Left cardiac atrium (tissue), 4 donors: ENCODE measurements at regions not wholly inside any gene's neighbourhood (a gene's known extent, or its start where the extent isn't known, plus 50 kb on each side); places are given as distances from the start of the nearest gene placed in this dataset.

Experiments used
- ATAC-seq, 2 donors: fragments of 200-7000 bp; cut with Tn5 transposase; one replicate each; pipeline ENCODE4 v1.9.1; 2020; ENCODE audit warnings: mild to moderate bottlenecking in 2 of 2, moderate library complexity in 2 of 2
- DNase-seq: peaks from one replicate; pipeline ENCODE4 v3.0.0-alpha.2; 2020
- intact Hi-C, 2 donors: fragments of 100-400 bp; cut with DNase I; formaldehyde crosslinking; loops; one replicate each; pipeline versions ENCODE4 v1.14.1 to v1.15.1; 2022 to 2023
- donor health status: DM: no; HTN: yes; CAD: no.
- donor health status: DM: no; HTN: yes; CAD: no; lungs with severe emphysema.
- donor health status: DM: yes; HTN: yes; CAD: no.
- donor health status: Dilated cardiomyopathy.

- ATAC-seq = no peak
- DNase-seq = no peak
- intact Hi-C loops = no loop called here
These were observed 77.2 kb upstream of the PCBD1 start for GRCh38 chr10:70965566-70965965.

- intact Hi-C loops = no loop called here
- no peak for DNase-seq
These were observed 78.5 kb upstream of the PCBD1 start for GRCh38 chr10:70966646-70967553.

GRCh38 chr10:70967591-70968587, 79.5 kb upstream of the PCBD1 start:
- ATAC-seq (no peak), DNase-seq (no peak)
- intact Hi-C loops = no loop called here

More at GRCh38 chr10:70966646-70967553, 78.5 kb upstream of the PCBD1 start:
- ATAC-seq = no peak

GRCh38 chr10:70969188-70969587, 80.8 kb upstream of the PCBD1 start:
- ATAC-seq (no peak), DNase-seq (no peak)
- intact Hi-C loops = no loop called here

GRCh38 chr10:70970830-70971229, 82.5 kb upstream of the PCBD1 start:
- DNase-seq (no peak), ATAC-seq (no peak)
- intact Hi-C loops = no loop called here

- intact Hi-C loops = no loop called here
- no peak for ATAC-seq
These were observed 84.9 kb upstream of the PCBD1 start for GRCh38 chr10:70973275-70973674.

GRCh38 chr10:70974351-70974901, 86.1 kb upstream of the PCBD1 start:
- intact Hi-C loops = no loop called here
- DNase-seq = no peak
- peak in 1 of 2 donors; percentile 68 for ATAC-seq

More at GRCh38 chr10:70973275-70973674, 84.9 kb upstream of the PCBD1 start:
- DNase-seq = no peak

- no peak for ATAC-seq
- intact Hi-C loops = no loop called here
- DNase-seq = no peak
These were observed 86.6 kb upstream of the PCBD1 start for GRCh38 chr10:70974920-70975319.

GRCh38 chr10:70976063-70976695, 87.8 kb upstream of the PCBD1 start:
- ATAC-seq (no peak), DNase-seq (no peak)
- intact Hi-C loops = no loop called here

- DNase-seq = no peak
- intact Hi-C loops = no loop called here
These were observed 89.3 kb upstream of the PCBD1 start for GRCh38 chr10:70977625-70978024.

GRCh38 chr10:70978181-70978580, 89.8 kb upstream of the PCBD1 start:
- no peak for DNase-seq
- no peak for ATAC-seq
- intact Hi-C loops = no loop called here

More at GRCh38 chr10:70977625-70978024, 89.3 kb upstream of the PCBD1 start:
- no peak for ATAC-seq

- ATAC-seq = no peak
- intact Hi-C loops = no loop called here
These were observed 90.6 kb upstream of the PCBD1 start for GRCh38 chr10:70978816-70979480.

GRCh38 chr10:70980687-70981086, 92.3 kb upstream of the PCBD1 start:
- DNase-seq (no peak), ATAC-seq (no peak)
- intact Hi-C loops = no loop called here

More at GRCh38 chr10:70978816-70979480, 90.6 kb upstream of the PCBD1 start:
- DNase-seq = no peak

GRCh38 chr10:70981171-70981836, 92.9 kb upstream of the PCBD1 start:
- intact Hi-C loops = no loop called here
- ATAC-seq (no peak), DNase-seq (no peak)

GRCh38 chr10:70981936-70982335, 93.6 kb upstream of the PCBD1 start:
- DNase-seq = no peak
- intact Hi-C loops = no loop called here
- no peak for ATAC-seq

- ATAC-seq (no peak), DNase-seq (no peak)
- intact Hi-C loops = no loop called here
These were observed 94.1 kb upstream of the PCBD1 start for GRCh38 chr10:70982443-70982842.

GRCh38 chr10:70984986-70985722, 96.8 kb upstream of the PCBD1 start:
- DNase-seq = no peak
- ATAC-seq = no peak
- intact Hi-C loops = no loop called here
